Mucosa of descending colon (tissue), 3 donors: ENCODE measurements at regions not wholly inside any gene's neighbourhood (a gene's known extent, or its start where the extent isn't known, plus 50 kb on each side); places are given as distances from the start of the nearest gene placed in this dataset.
A peak's percentile ranks its signal among the peaks of the same experiment; 100 is the strongest.
"Not testable (repeated sequence)": the region's sequence is repeated elsewhere in the genome, so short reads cannot be mapped to it uniquely, and the experiment has no call there.

ENCODE experiments used
- ATAC-seq: fragments of 200-7000 bp; cut with Tn5 transposase; one replicate; pipeline ENCODE4 v1.9.1; 2020; ENCODE audit warnings: mild to moderate bottlenecking, moderate library complexity
- DNase-seq, 3 donors: peaks; one replicate each; pipeline ENCODE4 v3.0.0-alpha.2; 2020
- H3K36me3 ChIP-seq: fragments of 200-600 bp; one replicate; pipeline ENCODE4 v1.8.0; 2021; ENCODE audit warnings: low read depth, mild to moderate bottlenecking
- H3K4me1 ChIP-seq: fragments of 200-600 bp; one replicate; pipeline ENCODE4 v1.8.0; 2021; ENCODE audit warnings: low read depth, mild to moderate bottlenecking
- H3K4me3 ChIP-seq: fragments of 200-600 bp; one replicate; pipeline ENCODE4 v1.8.0; 2021; ENCODE audit warnings: mild to moderate bottlenecking
- H3K9me3 ChIP-seq: fragments of 200-600 bp; one replicate; pipeline ENCODE4 v1.8.0; 2021; ENCODE audit warnings: mild to moderate bottlenecking
- CTCF ChIP-seq: fragments of 200-600 bp; IDR thresholded peaks from one replicate; pipeline ENCODE4 v1.8.0; 2022; ENCODE audit warnings: antibody characterized with exemption, mild to moderate bottlenecking
- intact Hi-C, 2 donors: fragments of 100-400 bp; cut with DNase I in 1 of 2; cut with micrococcal nuclease in 1 of 2; formaldehyde crosslinking; loops; one replicate each; pipeline versions ENCODE4 v1.11.0 to v1.11.1; 2022; cut with DNase I, micrococcal nuclease
- donor health status: DM: no; HTN: no; CAD: no; lungs with moderate emphysema.
- donor health status: DM: no; HTN: no; CAD: no.
- donor health status: DM: no; HTN: yes; CAD: no.

DNA sequence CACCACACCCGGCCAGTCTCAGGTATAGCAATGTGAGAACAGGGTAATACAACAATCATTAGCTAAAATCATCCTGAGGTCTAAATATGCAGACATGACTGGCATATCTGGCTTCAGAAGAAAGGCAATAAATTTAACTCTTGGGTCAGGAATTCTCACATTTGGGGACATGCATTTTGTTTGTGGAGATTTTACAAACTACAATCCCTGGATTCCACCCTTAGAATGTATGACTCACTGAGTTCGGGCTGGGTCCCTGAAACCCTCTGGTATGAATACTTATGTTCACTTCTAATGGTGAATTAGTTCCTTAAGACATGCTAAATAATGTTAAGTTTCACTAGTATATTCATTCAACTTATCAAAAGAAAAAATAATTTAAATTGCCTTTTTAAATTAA, 98.9 kb upstream of the HMGA2 start:
- intact Hi-C loops = no loop called here
- DNase-seq = no peak
- Histone ChIP-seq H3K4me3 (no peak overlapping the region), H3K4me1 (no peaks in the 10 kb centered on the region), H3K9me3 (no peaks in the 10 kb centered on the region), H3K36me3 (no peaks in the 10 kb centered on the region)
- no peak for ATAC-seq
- no peak for TF ChIP-seq CTCF

DNA sequence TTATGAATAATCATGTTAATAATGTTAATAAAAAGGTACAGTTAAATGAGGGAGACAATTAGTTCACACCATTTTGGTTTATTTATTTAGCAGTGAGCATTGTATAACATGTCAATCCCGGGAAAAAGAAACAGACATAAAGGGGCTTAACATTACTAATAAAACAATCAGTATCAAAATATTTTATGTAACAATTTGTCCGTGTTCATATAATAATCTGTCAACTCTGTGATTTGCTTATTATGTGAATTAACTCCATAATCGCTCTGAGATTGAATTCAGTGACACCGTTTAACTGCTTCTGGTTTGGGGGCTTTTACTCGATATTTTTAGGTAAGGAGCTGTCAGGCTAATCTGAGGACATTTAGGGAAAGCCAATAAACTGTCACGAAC, 95.8 kb upstream of the HMGA2 start:
- DNase-seq = no peak
- intact Hi-C loops = no loop called here

GRCh38 chr12:65728848-65729793, 95.2 kb upstream of the HMGA2 start:
- Histone ChIP-seq H3K4me1 (no peaks in the 10 kb centered on the region), H3K4me3 (no peak overlapping the region), H3K9me3 (no peaks in the 10 kb centered on the region), H3K36me3 (no peaks in the 10 kb centered on the region)
- peak; percentile 25 for ATAC-seq
- DNase-seq = peak in 2 of 3 donors; percentile 4 to 30
- no peak for TF ChIP-seq CTCF
- intact Hi-C loops = no loop called here

More for the DNA sequence above, 95.8 kb upstream of the HMGA2 start:
- ATAC-seq = no peak
- Histone ChIP-seq H3K36me3 (no peaks in the 10 kb centered on the region), H3K9me3 (no peaks in the 10 kb centered on the region), H3K4me1 (no peaks in the 10 kb centered on the region), H3K4me3 (no peak overlapping the region)
- TF ChIP-seq CTCF = no peak

- ATAC-seq (no peak), DNase-seq (no peak)
- H3K4me1 ChIP-seq = no peaks in the 10 kb centered on the region
- intact Hi-C loops = no loop called here
- no peaks in the 10 kb centered on the region for H3K36me3 ChIP-seq
- no peak for TF ChIP-seq CTCF
- H3K9me3 ChIP-seq = no peaks in the 10 kb centered on the region
- no peak overlapping the region for H3K4me3 ChIP-seq
These were observed 92.5 kb upstream of the HMGA2 start for GRCh38 chr12:65731771-65732170.

- DNase-seq, H3K36me3 ChIP-seq, H3K9me3 ChIP-seq, intact Hi-C loops, ATAC-seq, H3K4me1 ChIP-seq, H3K4me3 ChIP-seq: not testable (repeated sequence)
These were observed 90.6 kb upstream of the HMGA2 start for GRCh38 chr12:65733643-65734042.

DNA sequence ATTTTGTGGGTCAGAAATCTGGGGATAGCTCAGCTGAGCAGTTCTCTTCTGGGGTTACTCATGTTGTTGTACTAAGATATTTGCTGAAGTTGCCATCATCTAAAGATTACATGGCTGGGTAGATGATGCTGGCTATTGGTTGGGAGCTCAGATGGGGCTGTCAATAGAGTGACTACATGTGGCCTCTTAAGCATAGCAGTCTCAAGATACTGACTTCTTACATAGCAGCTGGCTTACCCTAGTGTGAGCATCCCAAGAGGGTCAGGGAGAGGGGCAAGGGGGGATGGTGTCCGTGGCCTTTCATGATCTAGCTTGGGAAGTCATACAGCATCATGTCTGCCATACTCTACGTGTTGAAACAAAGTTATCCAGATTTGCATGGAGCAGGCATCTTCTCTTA, 90.1 kb upstream of the HMGA2 start:
- intact Hi-C loops = no loop called here
- ATAC-seq = no peak
- DNase-seq = no peak
- H3K36me3 ChIP-seq = no peaks in the 10 kb centered on the region
- no peak overlapping the region for H3K4me3 ChIP-seq
- H3K9me3 ChIP-seq = no peaks in the 10 kb centered on the region
- no peak for TF ChIP-seq CTCF
- H3K4me1 ChIP-seq = no peaks in the 10 kb centered on the region
